Esophagus muscularis mucosa (tissue), 4 donors: ENCODE measurements at regions not wholly inside any gene's neighbourhood (a gene's known extent, or its start where the extent isn't known, plus 50 kb on each side); places are given as distances from the start of the nearest gene placed in this dataset.
"Not testable (repeated sequence)": the region's sequence is repeated elsewhere in the genome, so short reads cannot be mapped to it uniquely, and the experiment has no call there.

ENCODE experiments used
- CTCF ChIP-seq, 3 experiments: fragments of 200-600 bp in 2 of 3; fragments of 450-650 bp in 1 of 3; sonication (generic) in 2 of 3; IDR thresholded peaks; one replicate each; pipeline ENCODE4 v1.5.1; 2017 to 2019; ENCODE audit warnings: antibody characterized with exemption in 3 of 3, mild to moderate bottlenecking in 2 of 3, moderate library complexity in 1 of 3
- EP300 ChIP-seq: sonication (generic); formaldehyde crosslinking; IDR thresholded peaks from one replicate; pipeline ENCODE4 v1.6.1; 2017; ENCODE audit warnings: antibody characterized with exemption
- POLR2A ChIP-seq: fragments of 450-650 bp; IDR thresholded peaks from one replicate; pipeline ENCODE4 v1.6.1; 2017; ENCODE audit warnings: antibody characterized with exemption, moderate library complexity, mild to moderate bottlenecking, low read depth
- POLR2AphosphoS5 ChIP-seq, 2 donors: sonication (generic); formaldehyde crosslinking; IDR thresholded peaks; one replicate each; pipeline ENCODE4 v1.6.1; 2017; ENCODE audit warnings: antibody characterized with exemption in 2 of 2

GRCh38 chr1:144533480-144533879, 59.2 kb upstream of the PPIAL4F start:
- not testable (repeated sequence) for TF ChIP-seq CTCF (IDR thresholded peaks at IDR 0.05); POLR2A; EP300; POLR2AphosphoS5 (IDR thresholded peaks at IDR 0.05)
